Anterior cingulate cortex (tissue), 58 donors: ENCODE measurements at regions not wholly inside any gene's neighbourhood (a gene's known extent, or its start where the extent isn't known, plus 50 kb on each side); places are given as distances from the start of the nearest gene placed in this dataset.
"Not testable (repeated sequence)": the region's sequence is repeated elsewhere in the genome, so short reads cannot be mapped to it uniquely, and the experiment has no call there.

Experiments used
- DNase-seq, 58 donors: peaks; one replicate each; lab custom pipeline; 2025; lab: John Stamatoyannopoulos, UW

- no peak for DNase-seq
Observed at GRCh38 chr2:123791207-123791606, 233.9 kb upstream of the CNTNAP5 start.

- DNase-seq: no peak
Observed at GRCh38 chr2:123791684-123792083, 233.4 kb upstream of the CNTNAP5 start.

- not testable (repeated sequence) for DNase-seq
Observed at GRCh38 chr2:123804126-123804525, 221.0 kb upstream of the CNTNAP5 start.

DNA sequence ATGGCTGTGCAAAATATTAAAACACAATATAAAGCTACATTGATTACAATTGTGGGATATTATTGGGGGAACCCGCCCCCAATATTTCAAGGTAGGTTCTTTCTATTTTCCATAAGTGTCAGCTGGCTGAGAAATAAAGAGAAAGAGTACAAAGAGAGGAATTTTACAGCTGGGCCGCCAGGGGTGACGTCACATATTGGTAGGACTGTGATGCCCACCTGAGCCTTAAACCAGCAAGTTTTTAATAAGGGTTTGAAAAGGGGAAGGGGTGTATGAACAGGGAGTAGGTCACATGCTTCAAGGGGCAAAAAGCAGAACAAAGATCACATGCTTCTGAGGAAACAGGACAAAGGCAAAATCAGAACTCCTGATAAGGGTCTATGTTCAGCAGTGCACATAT lies 219.3 kb upstream of the CNTNAP5 start:
- not testable (repeated sequence) for DNase-seq

- DNase-seq: no peak
Observed at GRCh38 chr2:123808243-123808642, 216.8 kb upstream of the CNTNAP5 start.

- DNase-seq: no peak
Observed at GRCh38 chr2:123811846-123812245, 213.2 kb upstream of the CNTNAP5 start.

- DNase-seq: no peak
Observed at GRCh38 chr2:123816203-123816602, 208.9 kb upstream of the CNTNAP5 start.

GRCh38 chr2:123816928-123817327 lies 208.2 kb upstream of the CNTNAP5 start:
- no peak for DNase-seq

DNA sequence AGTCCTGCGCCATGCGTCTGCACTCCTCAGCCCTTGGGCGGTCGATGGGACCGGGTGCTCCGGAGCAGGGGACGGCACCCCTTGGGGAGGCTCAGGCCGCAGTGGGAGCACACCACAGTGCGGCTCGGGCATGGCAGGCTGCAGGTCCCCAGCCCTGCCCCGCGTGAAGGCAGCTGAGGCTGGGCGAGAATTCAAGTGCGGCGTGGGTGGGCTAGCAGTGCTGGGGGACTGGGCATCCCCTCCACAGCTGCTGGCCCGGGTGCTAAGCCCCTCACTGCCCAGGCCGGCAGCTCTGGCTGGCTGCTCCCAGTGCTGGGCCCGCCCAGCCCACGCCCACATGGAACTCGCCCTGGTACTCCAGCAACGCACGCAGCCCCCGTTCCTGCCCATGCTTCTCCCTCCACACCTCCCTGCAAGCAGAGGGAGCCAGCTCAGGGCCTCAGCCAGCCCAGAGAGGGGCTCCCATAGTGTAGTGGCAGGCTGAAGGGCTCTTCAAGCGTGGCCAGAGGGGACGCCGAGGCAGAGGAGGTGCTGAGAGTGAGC lies 198.3 kb upstream of the CNTNAP5 start:
- DNase-seq: no peak

DNA sequence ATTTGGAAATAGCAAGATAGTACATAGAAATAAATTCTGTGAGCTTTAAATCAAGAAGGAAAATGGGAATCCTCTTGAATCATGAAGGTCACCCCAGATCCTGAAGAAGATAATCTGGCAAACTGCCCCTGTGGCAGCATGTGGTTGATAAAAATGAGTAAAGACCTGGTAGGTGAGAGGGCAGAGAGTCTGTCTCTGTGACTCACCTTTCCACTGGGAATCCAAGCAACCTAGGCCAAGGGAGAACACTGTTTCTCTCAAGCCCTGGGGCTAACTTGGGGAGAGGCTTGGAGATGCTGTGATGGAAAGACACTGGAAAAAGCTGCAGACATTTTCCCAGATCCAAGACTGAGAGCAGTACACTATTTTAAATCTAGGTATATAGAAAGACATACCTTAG lies 185.8 kb upstream of the CNTNAP5 start:
- no peak for DNase-seq

DNA sequence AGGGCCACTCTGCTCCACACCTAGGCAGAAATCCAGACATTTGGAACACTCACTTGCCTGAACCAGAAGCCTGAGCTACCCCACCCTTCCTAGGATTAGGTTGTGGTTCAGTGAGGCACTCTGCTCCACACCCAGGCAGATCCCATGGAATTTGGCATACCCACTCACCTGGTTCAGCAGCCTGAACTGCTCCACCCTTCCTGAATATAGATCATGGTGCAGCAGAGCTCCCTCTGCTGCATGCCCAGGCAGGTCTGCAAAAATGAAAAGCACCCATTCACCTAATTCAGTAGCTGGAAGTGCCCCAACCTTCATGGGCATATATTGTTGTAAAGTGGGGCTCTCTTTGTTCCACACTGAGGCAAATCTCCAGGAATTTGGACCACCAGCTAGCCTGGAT lies 185.1 kb upstream of the CNTNAP5 start:
- DNase-seq: no peak

GRCh38 chr2:123840574-123840973 lies 184.5 kb upstream of the CNTNAP5 start:
- DNase-seq: no peak

DNA sequence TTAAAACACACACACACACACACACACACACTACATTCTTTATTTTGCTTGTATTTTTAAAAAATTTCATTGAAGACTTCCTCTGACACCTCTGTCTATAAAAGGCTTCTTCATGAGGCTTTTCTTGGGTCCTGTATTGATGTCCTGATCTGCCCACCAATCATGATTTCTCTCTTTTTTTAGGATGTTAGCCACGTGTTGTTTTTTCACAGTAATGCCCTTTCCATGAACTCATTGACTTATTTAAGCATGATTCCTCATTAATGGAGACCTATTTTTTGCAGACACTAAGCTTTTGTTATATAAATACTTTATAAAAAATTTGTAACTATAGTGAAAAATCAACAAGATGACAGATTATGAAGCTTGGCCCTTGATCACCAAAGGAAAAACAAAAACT lies 173.8 kb upstream of the CNTNAP5 start:
- DNase-seq: no peak

DNA sequence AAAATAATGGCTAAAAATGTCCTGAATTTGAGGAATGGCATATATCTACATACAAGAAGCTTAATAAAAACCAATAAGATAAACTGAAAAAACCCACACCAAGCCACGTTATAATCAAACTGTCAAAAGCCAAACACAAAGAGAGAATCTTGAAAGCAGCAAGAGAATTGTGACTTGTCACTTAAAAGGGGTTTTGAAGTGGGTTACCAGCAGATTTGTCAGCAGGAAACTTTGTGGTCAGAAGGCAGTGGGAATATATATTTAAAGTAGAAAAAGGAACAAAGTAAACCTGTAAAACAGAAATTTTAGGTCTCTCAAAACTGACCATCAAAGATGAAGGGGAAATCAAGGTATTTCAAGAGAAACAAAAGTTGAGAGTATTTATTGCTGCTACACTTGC lies 171.9 kb upstream of the CNTNAP5 start:
- DNase-seq: no peak

DNA sequence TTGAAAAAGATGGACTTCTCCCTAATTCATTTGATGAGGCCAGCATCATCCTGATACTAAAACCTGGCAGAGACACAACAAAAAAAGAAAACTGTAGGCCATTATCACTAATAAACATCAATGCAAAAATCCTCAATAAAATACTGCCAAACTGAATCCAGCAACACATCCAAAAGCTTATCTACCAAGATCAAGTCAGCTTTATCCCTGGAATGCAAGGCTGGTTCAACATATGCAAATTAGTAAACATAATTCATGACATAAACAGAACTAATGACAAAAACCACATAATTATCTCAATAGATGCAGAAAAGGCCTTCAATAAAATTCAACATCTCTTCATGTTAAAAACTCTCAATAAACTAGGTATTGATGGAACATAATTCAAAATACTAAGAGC lies 166.1 kb upstream of the CNTNAP5 start:
- not testable (repeated sequence) for DNase-seq

- DNase-seq: no peak
Observed at GRCh38 chr2:123864416-123864815, 160.7 kb upstream of the CNTNAP5 start.

DNA sequence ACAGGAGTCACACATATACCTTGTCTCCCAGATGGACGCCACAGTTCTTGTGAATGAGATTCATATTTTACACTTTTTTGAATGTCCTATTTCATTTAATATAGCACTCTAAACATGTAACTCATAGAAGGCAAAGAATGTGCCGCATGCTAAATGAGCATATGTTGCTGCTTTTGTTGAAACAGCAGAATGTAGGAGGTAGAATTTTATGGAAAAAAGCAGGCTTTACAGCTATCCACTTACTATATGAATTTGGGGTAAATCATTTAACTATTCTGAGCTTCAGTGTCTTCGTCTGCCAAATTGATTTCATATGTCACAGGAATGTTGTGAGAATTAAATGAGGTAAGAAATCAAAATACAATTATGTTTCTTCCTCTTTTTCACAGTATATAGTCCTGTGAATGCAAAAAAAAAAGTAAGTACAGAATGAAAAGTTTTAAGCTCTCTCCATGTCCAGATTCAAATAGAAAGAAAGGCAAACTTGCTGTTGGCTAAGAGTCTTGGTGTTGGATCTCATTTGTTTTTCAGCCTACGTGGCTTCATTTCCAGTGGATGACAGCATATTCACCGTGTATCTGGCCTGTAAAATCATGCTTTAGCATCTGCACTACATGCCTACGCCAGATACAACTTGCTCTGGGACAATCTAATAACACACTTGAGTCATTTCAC lies 154.7 kb upstream of the CNTNAP5 start:
- DNase-seq: no peak

GRCh38 chr2:123870881-123871276 lies 154.2 kb upstream of the CNTNAP5 start:
- DNase-seq: no peak

GRCh38 chr2:123890148-123890547 lies 134.9 kb upstream of the CNTNAP5 start:
- no peak for DNase-seq

DNA sequence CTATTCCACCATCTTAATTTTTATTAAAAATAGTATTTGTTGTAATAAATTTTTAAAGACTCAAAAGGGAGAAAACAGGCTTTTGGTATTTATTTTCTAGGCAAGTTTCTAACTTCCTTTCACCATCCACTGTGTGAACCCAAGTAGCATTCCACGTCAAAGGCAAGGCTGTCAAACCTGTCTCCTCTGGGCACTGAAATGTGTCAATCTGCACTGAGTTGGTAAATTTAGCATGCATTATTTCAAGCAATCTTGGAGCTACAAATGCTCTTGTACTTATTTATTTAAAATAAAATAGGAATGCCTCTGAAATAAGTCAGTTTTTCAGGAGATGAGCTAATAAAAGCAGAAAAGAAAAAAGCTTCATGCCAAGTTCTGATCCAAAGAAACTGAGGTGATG lies 130.9 kb upstream of the CNTNAP5 start:
- no peak for DNase-seq

DNA sequence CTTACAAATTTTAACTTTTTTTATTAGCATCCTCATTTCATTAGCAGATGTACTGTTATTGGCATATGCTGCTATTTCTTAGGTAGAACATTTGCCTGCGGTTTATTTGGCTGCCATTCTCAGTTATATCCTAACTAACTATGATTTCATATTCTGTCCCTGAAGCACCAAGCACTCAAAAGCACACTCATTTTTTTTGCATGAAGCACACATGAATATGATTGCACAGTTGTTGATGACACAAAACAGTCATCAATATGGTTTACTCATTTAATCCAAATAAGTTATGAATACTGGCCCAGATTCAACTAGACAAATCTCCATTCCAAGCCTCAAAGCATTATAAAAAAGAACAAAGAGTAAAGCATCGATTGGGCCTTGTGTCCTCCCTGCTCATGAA lies 129.4 kb upstream of the CNTNAP5 start:
- DNase-seq: no peak

DNA sequence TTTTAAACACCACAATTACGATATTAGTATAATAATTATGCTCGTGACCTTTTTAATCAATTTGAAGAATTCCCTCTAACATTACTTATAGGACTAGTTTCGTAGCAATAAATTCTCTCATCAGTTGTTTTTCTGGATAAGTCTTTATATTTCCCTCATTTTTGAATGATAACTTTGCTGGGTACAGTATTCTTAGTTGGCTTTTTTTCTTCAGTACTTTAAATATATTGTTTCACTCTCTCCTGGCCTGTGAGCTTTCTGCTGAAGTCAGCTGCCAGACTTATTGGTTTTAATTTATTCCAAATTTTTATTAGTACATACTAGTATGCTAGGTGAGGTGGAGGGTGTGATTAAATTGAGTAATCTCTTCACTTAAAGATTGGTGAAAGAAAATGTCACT lies 123.8 kb upstream of the CNTNAP5 start:
- no peak for DNase-seq

GRCh38 chr2:123906361-123906760 lies 118.7 kb upstream of the CNTNAP5 start:
- DNase-seq: no peak
